ENCODE measurements at regions not wholly inside any gene's neighbourhood (a gene's known extent, or its start where the extent isn't known, plus 50 kb on each side); places are given as distances from the start of the nearest gene placed in this dataset.

GRCh38 chr18:68098655-68099054, 582.1 kb upstream of the DSEL start:
- no peak overlapping the region for H3K56ac ChIP-seq (replicated peaks; ENCODE audit: insufficient read length, low read depth, low read length)
- no peak overlapping the region for H3K4ac ChIP-seq (replicated peaks; ENCODE audit: insufficient read length, low read depth, low read length)
- H3K79me2 ChIP-seq (ENCODE audit: control insufficient read depth in 1 of 2, insufficient read depth in 2 of 2, low read length in 2 of 2), result no peaks in the 10 kb centered on the region
- no peak overlapping the region for H2BK20ac ChIP-seq (ENCODE audit: low read length)
- no peak overlapping the region for H4K5ac ChIP-seq (ENCODE audit: insufficient read length, low read depth, low read length)
- no peak overlapping the region for H4K91ac ChIP-seq (replicated peaks; ENCODE audit: insufficient read length, low read length)
- no peak overlapping the region for H2BK120ac ChIP-seq (replicated peaks; ENCODE audit: low read depth, low read length)
- no peaks in the 10 kb centered on the region for H3K4me1 ChIP-seq (replicated peaks in 1 of 4; ENCODE audit: control insufficient read depth in 3 of 4, insufficient read depth in 4 of 4, low read length in 3 of 4)
- H3K27ac ChIP-seq (ENCODE audit: low read depth, low read length), result no peak overlapping the region
- H3K4me2 ChIP-seq (ENCODE audit: insufficient read depth in 1 of 2, low read depth in 2 of 2, low read length in 2 of 2), result no peak overlapping the region
- TF ChIP-seq PHF8 (conservative IDR thresholded peaks at IDR 0.05; ENCODE audit: low read depth, low read length) (no peak), KDM4A (IDR thresholded peaks at IDR 0.05; ENCODE audit: low read depth, low read length, severe bottlenecking) (no peak), EZH2 (IDR thresholded peaks at IDR 0.05; ENCODE audit: low read depth, low read length, severe bottlenecking) (no peak), SRF (IDR thresholded peaks at IDR 0.05; ENCODE audit: low read depth, low read length) (no peak), BRCA1 (IDR thresholded peaks at IDR 0.05; ENCODE audit: low read depth, low read length) (no peak), FOSL1 (IDR thresholded peaks at IDR 0.05; ENCODE audit: insufficient read depth, low read depth, low read length) (no peak), RFX5 (IDR thresholded peaks at IDR 0.05; ENCODE audit: borderline replicate concordance, low read depth, low read length) (no peak), JUND (IDR thresholded peaks at IDR 0.05; ENCODE audit: low read length) (no peak), YY1 (IDR thresholded peaks at IDR 0.05; ENCODE audit: low read depth, low read length) (no peak), CTCF (IDR thresholded peaks at IDR 0.05; ENCODE audit: control extremely low read depth in 1 of 3, insufficient read depth in 1 of 3, low read depth in 1 of 3, low read length in 3 of 3) (no peak), POLR2A (IDR thresholded peaks at IDR 0.05; ENCODE audit: control extremely low read depth in 1 of 2, low read depth in 2 of 2, low read length in 2 of 2) (no peak)
- no peak overlapping the region for H2BK15ac ChIP-seq (ENCODE audit: low read length)
- H3K36me3 ChIP-seq (ENCODE audit: control insufficient read depth in 2 of 4, insufficient read depth in 4 of 4, low read length in 3 of 4), result no peaks in the 10 kb centered on the region
- H3K27me3 ChIP-seq (replicated peaks in 1 of 4; ENCODE audit: control insufficient read depth in 3 of 4, extremely low read depth in 1 of 4, insufficient read depth in 3 of 4, low read length in 3 of 4), result no peaks in the 10 kb centered on the region
- H4K20me1 ChIP-seq (replicated peaks in 1 of 2; ENCODE audit: control insufficient read depth in 1 of 2, insufficient read depth in 2 of 2, low read length in 2 of 2), result no peaks in the 10 kb centered on the region
- ChIA-PET CTCF (ENCODE audit: partially characterized antibody) (no interaction called here), POLR2A (ENCODE audit: partially characterized antibody) (no interaction called here)
- no peak overlapping the region for H3K23ac ChIP-seq (ENCODE audit: insufficient read length)
- H3K4me3 ChIP-seq (ENCODE audit: extremely low read depth in 1 of 4, insufficient read depth in 2 of 4, low read depth in 3 of 4, low read length in 4 of 4), result no peak overlapping the region
- no peak overlapping the region for H3K9ac ChIP-seq (replicated peaks in 1 of 4; ENCODE audit: extremely low read depth in 1 of 4, low read depth in 3 of 4, low read length in 3 of 4)
- no peaks in the 10 kb centered on the region for H3K23me2 ChIP-seq (ENCODE audit: low read depth, low read length)
- no peak overlapping the region for H3K18ac ChIP-seq (ENCODE audit: extremely low read depth, low read length)
- no peaks in the 10 kb centered on the region for H3K9me3 ChIP-seq (ENCODE audit: insufficient read depth in 2 of 2, low read depth in 1 of 2, low read length in 1 of 2)
- DNase-seq (ENCODE audit: low read depth in 1 of 2, low spot score in 2 of 2) (no peak), FAIRE-seq (no peak)
- H2BK12ac ChIP-seq (ENCODE audit: low read depth, low read length), result no peak overlapping the region
- no peak overlapping the region for H2BK5ac ChIP-seq (ENCODE audit: low read depth, low read length)
- no peak overlapping the region for H2AK5ac ChIP-seq (ENCODE audit: low read depth, low read length)
- no peaks in the 10 kb centered on the region for H3K79me1 ChIP-seq (ENCODE audit: low read depth, low read length)
- no peak overlapping the region for H3K14ac ChIP-seq (ENCODE audit: insufficient read length)
- 92% methylated on average over 3 of the region's 3 CpGs; no CpG with 5 or more reads in 1 of the 2 experiments for WGBS, 2 experiments (ENCODE audit: extremely low coverage in 1 of 2, insufficient coverage in 1 of 2, insufficient read length in 1 of 2, insufficient replicate concordance in 2 of 2, low coverage in 1 of 2, low lambda C conversion rate in 2 of 2, missing lambda C conversion rate in 1 of 2)
- no peak overlapping the region for H2AFZ ChIP-seq (ENCODE audit: low read length)
- H4K8ac ChIP-seq (ENCODE audit: extremely low read depth, insufficient read depth, low read length), result no peak overlapping the region
